DMS 273 (cell line): ENCODE measurements at regions not wholly inside any gene's neighbourhood (a gene's known extent, or its start where the extent isn't known, plus 50 kb on each side); places are given as distances from the start of the nearest gene placed in this dataset.
"Not testable (repeated sequence)": the region's sequence is repeated elsewhere in the genome, so short reads cannot be mapped to it uniquely, and the experiment has no call there.

Experiments
- DNase-seq: peaks from one replicate; lab custom pipeline; 2025; ENCODE audit not compliant: unreplicated experiment; lab: John Stamatoyannopoulos, UW

DNA sequence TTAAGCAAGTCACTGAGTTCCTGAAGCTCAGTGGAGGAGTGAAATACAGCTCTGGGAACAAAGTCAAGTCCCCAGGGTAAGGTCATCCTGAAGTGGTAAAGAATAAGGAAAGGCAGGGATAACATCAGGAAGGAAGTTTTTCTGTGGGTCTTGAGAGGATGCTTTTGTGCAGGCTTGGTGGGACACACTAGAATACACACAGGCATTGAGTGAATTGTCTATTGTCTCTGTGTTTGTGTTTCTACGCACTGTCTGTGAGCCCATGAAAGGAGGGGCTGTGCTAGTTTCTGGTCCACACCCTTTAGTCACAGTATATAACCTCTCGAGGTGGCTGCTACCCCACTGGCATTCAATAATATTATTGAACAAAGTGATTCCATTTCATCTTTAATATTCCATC, 95.8 kb upstream of the ABCB5 start:
- DNase-seq: no peak

DNA sequence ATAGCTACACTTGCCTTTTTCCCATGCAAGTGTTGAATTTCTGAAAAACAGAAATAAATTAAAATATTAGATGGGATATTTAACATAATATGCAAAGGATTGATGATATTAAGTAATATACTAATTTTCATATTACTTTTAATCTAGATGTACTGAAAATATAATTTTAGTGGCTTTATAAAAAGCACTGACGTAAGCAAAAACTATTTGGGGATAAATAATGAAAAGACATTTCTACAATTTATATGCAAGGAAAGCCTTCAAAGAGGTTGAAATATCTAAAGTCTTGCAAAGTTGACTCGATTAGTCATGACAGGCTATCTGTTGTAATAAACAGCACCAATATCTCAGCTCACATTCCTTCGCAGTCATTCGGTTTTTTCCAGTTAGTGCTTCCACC, 94.9 kb upstream of the ABCB5 start:
- no peak for DNase-seq

DNA sequence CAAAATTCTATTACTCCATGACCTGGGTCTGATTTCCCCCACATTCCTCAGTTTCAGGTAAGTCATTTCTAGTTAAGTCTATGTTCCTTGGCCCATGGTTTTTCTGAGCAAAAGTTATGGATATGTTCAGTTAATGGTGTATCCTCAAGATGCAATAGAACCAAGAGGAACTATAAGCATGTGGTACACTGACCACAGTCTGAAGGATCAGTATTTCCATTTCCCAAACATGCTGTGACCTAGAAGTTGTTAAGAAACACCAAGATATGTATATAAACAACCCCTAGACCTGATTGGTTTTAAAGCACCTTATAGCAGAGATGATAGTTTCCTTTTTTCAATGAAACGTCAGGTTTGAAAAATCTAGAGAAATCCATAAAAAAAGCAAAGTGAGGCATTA, 94.2 kb upstream of the ABCB5 start:
- no peak for DNase-seq

DNA sequence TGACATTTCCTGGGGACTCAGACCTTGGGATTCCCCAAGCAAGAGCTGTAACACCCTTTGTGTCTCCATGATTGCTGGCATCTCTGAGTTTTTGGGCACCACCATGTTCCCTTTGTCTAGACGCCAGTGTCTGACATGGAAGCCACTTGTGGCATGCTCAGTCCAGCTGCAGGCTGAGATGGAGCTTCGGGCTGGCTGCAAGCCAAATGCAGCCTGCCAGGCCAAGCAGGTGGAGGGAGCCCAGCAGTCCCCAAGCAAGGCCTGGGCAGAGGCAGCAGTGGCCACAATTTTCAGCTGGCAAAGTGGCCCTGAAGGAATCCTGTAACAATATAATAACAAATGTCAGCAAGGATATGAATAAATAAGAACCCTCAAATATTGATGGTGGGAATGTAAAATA, 86.2 kb upstream of the ABCB5 start:
- no peak for DNase-seq

DNA sequence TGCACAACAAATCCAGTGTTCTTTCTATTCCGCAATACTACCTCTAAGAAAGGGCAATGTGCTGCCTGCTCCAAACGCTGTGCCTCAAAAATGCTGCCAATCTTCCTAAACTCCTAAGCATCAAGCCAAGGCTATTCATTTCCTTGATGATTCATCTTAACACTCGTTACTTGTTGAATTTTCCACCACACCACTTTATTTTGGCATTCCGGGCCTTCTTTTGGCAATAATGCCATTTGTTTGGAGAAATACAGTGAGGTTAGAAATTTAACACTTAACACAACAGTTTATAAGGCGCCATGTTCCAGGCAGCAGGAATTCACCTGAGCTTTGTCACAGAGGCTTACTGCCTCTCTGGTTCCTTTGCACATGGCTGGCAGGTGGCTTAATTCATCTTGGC, 82.6 kb upstream of the ABCB5 start:
- DNase-seq: no peak

DNA sequence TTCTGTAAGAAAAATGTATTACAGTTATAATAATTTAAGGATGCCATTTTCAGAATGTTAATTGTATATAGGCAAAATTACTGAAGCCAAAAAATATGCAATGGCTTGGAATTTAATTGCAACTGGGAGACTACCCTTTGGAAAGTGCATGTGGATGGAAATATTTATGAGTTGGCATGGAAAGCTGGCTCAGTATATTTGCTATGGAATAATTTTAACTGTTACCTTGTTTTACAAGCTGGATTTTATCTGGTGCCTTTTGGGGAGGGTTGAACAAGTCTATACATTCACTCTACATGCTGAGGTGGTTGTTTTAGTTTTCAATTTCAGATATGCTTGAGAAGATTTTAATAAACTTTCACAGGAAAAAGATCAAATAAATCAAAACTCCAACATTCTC, 80.9 kb upstream of the ABCB5 start:
- DNase-seq: no peak

DNA sequence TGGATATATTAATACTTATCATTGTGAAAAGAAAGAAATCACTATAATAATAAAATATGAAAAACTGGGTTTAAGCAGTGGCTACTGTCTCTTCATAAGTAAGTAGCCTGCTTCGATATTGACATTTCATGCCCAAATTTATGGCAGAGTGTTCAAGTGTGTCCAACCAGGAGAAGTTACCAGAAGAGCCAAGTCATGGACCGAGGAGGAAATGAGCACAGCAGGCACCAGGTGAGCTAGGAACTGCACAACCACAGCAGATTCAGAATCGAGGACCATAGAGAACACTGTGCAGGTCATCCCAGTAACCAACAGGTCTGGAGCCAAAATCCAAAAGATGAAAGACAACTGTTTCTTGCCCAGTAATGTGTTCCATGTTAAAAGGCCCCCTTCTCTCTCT, 79.9 kb upstream of the ABCB5 start:
- no peak for DNase-seq

DNA sequence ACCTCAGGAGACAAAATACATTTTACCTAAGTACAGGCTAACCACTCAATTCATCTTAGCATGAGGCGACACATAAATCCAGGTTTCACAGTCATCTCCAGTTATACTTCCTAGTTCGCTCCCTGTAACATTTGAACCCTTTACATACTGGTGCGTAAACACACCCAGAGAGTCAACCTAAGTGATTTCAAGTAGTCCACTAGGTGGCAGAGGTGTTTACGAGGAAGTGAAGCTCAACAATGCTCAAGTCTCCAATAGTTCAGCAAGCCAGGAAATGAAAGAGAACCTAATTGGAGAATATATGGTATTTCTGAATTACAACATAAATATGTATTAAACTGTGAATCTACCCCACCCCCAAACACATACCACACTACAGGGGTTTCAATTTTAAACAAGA, 76.3 kb upstream of the ABCB5 start:
- peak; percentile 32 for DNase-seq

DNA sequence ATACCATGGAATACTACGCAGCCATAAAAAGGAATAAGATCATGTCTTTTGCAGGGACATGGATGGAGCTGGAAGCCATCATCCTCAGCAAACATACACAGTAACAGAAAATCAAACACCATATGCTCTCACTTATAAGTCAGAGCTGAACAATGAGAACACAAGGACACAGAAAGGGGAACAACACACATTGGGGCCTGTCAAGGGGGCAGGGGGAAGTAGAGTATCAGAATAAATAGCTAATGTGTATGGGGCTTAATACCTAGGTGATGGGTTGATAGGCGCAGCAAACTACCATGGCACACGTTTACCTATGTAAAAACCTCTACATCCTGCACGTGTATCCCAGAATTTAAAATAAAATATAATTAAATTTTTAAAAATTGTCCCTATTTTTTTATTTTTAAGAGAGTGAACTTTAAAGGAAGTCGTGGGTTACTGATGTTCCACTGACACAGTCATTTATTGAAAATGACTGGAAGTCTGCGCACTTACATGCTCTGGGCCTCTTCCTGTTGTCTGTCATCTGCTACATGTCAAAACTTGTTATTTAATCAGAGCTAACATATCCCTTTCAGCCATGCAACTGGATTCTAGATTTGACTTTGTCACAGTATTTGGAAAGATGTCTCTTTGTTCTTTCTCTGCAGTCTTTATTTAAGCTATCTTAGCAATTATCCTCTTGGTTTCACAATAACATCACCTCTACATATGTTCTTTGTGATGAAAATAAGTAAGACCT, 73.7 kb upstream of the ABCB5 start:
- no peak for DNase-seq

DNA sequence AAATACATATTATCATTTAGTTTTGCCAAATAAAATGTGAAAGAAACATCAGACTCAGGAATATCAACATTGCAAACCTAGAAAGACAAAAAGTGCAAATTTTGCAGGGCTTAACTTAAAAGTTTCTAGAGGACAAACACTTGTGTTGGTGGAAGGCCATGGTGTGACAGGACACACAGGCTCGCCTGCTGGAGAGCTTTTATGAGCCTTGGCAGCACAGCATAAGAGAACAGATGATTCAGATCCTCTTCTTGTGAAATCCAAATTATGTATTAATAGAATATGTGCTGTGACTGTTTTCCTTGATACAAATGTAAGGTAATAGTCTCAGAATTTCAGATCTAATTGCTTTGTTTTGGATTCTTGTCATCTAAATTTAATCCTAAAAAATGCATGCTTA, 72.9 kb upstream of the ABCB5 start:
- DNase-seq: no peak

DNA sequence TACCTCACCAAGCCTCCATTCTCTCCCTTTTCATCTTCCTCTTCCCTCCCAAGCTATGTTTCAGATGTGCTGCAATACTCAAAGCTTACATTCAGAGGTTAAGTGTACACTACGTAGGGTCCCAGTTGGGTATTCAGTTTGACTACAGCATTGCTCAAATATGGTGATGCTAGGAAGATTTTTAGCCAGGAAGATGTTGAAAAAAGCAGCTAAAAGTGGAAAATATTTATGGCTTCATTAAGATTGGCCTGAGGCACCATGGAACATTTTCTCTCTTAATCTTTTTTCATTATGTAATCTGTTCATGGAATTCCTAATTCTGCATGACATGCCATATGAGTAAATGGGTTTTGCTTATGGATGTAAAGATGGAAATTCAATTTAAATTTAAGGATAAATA, 72.0 kb upstream of the ABCB5 start:
- DNase-seq: no peak

DNA sequence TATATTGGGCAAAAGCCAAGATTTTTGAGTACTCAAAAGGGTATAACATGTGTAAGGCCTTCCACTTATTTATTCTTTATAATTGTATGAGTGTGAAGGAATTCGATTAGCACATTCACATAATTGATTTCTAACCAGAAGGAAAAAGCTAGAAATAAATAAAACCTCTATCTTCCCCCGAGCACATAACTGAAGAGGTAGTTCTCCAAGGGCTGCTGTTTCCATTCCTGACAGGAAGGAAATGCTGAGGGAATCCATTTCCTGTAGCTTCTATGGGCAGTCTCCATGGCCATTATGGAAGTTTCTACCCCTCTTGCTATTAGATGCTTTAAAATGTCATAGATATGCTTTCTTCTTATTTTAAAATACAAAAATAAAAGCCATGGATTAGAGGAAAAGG, 70.5 kb upstream of the ABCB5 start:
- DNase-seq: no peak

DNA sequence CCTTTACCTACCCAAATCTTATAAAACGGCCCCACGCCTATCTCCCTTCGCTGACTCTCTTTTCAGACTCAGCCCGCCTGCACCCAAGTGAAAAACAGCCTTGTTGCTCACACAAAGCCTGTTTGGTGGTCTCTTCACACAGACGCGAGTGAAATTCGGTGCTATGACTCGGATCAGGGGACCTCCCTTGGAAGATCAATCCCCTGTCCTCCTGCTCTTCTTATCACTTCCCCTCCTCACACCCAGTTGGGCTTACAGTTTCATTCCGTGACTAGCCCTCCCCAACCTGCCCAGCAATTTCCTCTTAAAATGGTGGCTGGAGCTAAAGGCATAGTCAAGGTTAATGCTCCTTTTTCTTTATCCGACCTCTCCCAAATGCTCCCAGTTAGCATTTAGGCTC, 68.5 kb upstream of the ABCB5 start:
- DNase-seq: not testable (repeated sequence)

DNA sequence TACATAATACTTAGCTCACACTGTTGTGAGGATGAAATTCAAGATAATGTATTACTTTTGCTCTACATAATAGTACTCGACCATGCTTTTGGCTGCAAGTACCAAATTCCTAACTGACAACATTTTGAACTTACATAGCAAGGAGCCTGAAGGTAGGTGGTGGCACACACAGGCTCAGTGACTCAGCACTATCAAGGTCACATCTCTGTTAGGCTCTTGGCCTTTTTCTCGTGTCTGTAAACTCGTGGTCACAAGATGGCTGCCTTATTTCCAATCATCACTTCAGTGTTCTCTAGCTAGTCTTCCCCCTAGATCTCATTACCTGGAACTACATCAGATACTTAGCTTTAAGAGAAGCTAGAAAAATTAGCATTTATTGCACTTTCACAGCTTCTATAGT, 61.4 kb upstream of the ABCB5 start:
- DNase-seq: no peak

DNA sequence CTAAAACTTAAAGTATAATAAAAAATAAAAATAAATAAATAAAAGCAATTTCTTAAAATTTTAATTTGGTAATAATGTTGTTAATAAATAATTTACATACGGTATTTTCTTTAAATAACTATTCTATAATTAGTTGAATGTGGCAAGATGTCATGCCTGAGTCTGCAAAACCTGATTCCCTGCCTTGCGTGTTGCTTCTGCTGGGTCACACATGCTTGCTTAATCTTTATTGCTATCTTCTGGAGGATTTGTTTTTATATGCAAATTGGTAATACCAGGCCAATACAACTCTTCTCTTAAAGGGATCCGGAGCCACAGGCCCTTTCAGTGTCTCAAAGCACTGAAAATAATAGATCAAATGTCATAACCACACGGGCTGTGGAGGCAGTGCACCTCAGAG, 59.4 kb upstream of the ABCB5 start:
- DNase-seq: no peak

DNA sequence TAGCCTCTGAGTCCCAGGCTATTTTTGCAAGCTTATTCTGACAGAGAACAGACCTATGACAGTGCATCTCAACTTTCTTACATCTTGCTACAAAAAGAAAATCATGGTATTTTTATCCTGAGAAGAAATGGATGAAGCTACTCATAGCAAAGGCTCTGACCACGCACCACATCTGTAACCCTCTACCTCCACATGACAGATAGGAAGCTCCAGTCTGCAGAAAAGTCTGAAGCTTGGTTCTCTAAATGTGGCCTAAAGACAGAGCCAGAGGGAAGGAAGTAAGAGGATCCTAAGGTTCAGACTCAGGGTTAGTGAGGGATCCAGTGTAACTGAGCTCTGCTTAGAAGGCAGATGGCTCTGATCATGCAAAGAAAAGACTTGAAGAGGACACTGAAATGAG, 58.4 kb upstream of the ABCB5 start:
- DNase-seq: no peak

DNA sequence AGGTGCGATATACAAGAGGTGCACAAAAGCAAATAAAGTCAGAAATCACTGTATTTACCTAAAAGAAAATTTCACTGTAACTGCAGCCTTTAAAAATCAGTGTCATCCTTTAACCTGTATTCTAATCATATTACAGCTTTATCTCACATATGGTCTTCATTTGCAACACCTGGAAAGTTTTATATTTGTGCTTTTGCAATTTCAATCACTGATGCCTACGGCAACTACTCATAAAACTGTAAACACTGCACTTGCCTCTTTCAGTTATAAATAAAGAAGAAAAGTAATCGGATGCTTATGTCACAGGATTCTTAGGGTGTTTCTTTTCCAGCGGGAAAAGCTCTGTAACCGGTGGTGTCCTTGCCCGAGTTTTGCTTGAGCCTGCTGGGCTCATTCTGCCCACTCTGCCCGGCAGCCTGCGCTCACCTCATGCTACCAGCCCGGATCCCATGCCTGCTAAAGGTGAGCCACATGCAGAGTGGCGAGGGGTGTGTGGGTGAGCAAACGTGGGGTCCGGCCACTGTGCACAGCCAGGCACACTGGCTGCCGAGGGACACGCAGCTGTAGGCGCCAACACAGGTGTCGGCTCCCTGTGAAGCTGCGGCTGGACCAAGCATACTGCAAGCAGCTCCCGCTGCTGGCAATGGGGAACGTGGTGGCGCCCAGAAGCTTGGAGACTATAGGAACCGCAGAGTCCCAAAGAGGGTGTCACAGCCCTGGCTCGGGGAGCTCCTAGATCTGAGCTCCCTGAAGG, 56.3 kb upstream of the ABCB5 start:
- DNase-seq: no peak

DNA sequence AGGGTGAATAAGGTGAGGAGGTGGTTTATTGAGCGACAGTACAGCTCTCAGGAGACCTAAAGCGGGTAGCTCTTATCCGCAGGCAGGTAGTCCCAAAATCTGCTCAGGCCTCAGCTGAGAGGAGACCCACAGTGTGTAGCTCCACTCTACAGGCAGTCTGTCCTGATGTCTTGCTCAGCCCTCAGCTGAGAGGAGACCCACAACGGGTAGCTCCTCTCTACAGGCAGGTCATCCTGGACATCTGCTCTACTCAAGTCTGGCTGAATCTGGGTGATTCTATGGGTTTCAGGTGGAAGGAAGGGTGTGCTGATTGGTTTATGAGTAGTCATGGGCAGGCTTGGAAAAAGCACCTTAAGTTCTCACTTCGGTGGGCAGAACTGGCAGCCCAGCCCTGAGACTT, 55.6 kb upstream of the ABCB5 start:
- no peak for DNase-seq

DNA sequence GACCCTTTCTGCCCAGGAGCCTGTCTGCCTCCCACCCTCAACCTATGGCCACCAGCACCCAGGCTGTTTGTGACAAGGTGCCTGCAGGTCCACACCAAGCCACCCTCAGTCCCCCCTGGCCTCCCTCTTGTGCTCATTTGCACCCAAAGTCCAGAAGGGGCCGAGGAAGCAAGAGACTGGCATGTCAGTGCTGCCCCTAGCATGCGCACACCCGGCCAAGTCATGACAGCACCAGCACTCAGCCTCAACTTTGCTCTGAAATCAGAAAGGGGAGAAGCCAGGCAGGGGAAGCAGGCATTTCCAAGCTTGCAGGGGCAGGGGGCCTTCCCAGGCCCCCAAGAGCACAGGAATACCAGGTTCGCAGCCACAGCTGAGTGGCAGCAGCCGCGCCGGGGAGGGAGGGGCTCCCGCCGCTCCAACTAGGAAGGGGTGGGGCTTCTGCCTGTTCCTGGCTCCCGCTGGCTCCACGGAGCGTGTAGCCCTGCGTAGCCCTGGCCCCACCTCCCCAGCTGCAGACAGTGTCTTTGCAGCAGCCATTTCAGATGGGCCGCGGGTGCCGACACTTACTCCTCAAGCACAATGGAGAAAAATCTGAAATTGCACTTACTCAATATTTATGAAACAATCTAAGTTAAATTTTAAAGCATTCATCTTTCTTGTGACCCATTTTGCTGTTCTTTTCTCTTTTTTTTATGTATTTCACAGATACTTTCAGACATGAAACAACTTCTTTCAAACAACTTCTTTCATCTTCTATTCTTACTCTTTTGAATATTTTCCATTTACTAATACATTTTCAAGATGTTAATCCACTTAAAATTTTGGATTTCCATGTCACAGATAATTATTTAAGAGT, 54.9 kb upstream of the ABCB5 start:
- DNase-seq: no peak

DNA sequence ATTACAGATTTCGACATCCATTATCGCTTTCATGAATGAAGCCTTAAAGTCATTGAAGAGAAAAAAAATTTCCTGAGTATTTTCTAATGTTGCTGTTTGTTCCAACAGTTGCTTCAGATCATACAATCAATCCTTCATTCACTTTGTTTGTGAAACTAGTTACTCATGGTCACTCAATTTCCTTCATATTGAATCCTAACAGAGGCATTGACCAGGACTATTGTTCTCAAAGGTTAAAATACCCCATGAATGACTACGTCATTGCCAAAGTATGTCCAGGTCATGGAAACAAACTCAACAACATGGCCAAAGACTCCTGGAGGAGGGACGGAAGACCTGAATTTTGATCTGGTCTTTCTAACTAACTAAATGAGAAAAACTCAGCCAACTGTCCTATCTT, 54.0 kb upstream of the ABCB5 start:
- no peak for DNase-seq

DNA sequence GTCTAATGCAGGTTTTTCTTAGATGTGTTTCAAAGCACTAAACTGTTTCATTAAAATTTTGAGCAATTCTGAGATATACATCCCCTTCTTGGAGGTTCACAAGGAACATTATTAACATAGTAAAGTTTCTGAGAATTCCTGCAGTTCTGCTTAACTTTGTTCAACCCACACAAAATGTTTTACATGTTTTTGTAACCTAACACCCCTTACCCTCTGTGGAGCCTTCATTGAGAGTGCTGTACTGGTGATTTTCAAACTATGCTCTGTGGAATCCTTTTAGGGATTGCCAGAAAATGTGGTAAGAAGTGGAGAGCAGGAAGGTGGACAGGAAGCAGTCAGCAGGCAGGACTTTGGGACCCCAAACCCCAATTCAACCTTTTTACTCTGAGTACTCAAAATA, 53.6 kb upstream of the ABCB5 start:
- no peak for DNase-seq

DNA sequence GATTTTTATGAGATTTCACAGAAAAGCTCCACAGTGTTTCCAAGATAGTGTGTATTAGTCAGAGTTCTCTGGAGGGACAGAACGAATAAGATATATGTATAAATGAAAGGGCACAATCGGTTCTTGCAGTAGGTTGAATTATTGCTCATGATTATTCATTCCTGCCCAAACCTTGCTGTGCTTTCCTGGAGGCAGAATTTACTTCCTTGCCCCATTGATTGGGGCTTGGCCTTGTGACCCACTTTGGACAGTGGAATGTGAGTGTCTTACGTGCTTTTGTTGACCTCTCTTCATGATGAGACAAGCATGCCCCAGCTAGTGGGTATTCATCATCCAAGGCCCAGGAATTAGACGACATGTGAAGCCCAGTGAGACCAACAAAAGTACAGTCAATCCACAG, 53.0 kb upstream of the ABCB5 start:
- no peak for DNase-seq
